NCI-H187 (cell line): ENCODE measurements at regions not wholly inside any gene's neighbourhood (a gene's known extent, or its start where the extent isn't known, plus 50 kb on each side); places are given as distances from the start of the nearest gene placed in this dataset.

Source experiments
- DNase-seq, 2 experiments: peaks; one replicate each; lab custom pipeline; 2025; lab: John Stamatoyannopoulos, UW

- no peak for DNase-seq
These were observed 329.7 kb upstream of the ST6GAL2 start for GRCh38 chr2:107215401-107216350.

GRCh38 chr2:107218208-107218607 lies 332.2 kb upstream of the ST6GAL2 start:
- DNase-seq = no peak

- no peak for DNase-seq
These were observed 336.5 kb upstream of the ST6GAL2 start for GRCh38 chr2:107222466-107222865.

GRCh38 chr2:107235491-107236254 lies 349.7 kb upstream of the ST6GAL2 start:
- DNase-seq = no peak

- no peak for DNase-seq
These were observed 356.8 kb upstream of the ST6GAL2 start for GRCh38 chr2:107242811-107243210.

GRCh38 chr2:107248932-107249331 lies 363.0 kb upstream of the ST6GAL2 start:
- DNase-seq = no peak

GRCh38 chr2:107255744-107256143 lies 369.8 kb upstream of the ST6GAL2 start:
- no peak for DNase-seq

- DNase-seq = no peak
These were observed 372.8 kb upstream of the ST6GAL2 start for GRCh38 chr2:107258531-107259407.

GRCh38 chr2:107259408-107260195 lies 373.6 kb upstream of the ST6GAL2 start:
- DNase-seq = no peak

- no peak for DNase-seq
These were observed 377.7 kb upstream of the ST6GAL2 start for GRCh38 chr2:107263628-107264027.

GRCh38 chr2:107264184-107264583 lies 378.2 kb upstream of the ST6GAL2 start:
- DNase-seq = no peak

- DNase-seq = no peak
These were observed 380.6 kb upstream of the ST6GAL2 start for GRCh38 chr2:107266555-107266954.

- no peak for DNase-seq
These were observed 381.1 kb upstream of the ST6GAL2 start for GRCh38 chr2:107267086-107267485.

- DNase-seq = no peak
These were observed 390.1 kb upstream of the ST6GAL2 start for GRCh38 chr2:107276034-107276433.

GRCh38 chr2:107278672-107279071 lies 392.7 kb upstream of the ST6GAL2 start:
- DNase-seq = no peak

- DNase-seq = no peak
These were observed 395.7 kb upstream of the ST6GAL2 start for GRCh38 chr2:107281637-107282036.

- DNase-seq = no peak
These were observed 396.2 kb upstream of the ST6GAL2 start for GRCh38 chr2:107282135-107282534.

GRCh38 chr2:107285621-107286299 lies 399.8 kb upstream of the ST6GAL2 start:
- no peak for DNase-seq

GRCh38 chr2:107290041-107290440 lies 404.1 kb upstream of the ST6GAL2 start:
- no peak for DNase-seq

- no peak for DNase-seq
These were observed 418.0 kb upstream of the ST6GAL2 start for GRCh38 chr2:107303964-107304363.

GRCh38 chr2:107305966-107306365 lies 420.0 kb upstream of the ST6GAL2 start:
- no peak for DNase-seq
